Skeletal muscle cell (primary cell): ENCODE measurements at regions not wholly inside any gene's neighbourhood (a gene's known extent, or its start where the extent isn't known, plus 50 kb on each side); places are given as distances from the start of the nearest gene placed in this dataset.

Experiments
- DNase-seq: peaks from one replicate; pipeline ENCODE4 v3.0.0-alpha.2; 2010; ENCODE audit warnings: low read depth
- H3K4me3 ChIP-seq: 2 replicates; pipeline ENCODE4 v1.5.1; 2011; ENCODE audit warnings: low read depth, mild to moderate bottlenecking, control low read depth, low read length, moderate library complexity

DNA sequence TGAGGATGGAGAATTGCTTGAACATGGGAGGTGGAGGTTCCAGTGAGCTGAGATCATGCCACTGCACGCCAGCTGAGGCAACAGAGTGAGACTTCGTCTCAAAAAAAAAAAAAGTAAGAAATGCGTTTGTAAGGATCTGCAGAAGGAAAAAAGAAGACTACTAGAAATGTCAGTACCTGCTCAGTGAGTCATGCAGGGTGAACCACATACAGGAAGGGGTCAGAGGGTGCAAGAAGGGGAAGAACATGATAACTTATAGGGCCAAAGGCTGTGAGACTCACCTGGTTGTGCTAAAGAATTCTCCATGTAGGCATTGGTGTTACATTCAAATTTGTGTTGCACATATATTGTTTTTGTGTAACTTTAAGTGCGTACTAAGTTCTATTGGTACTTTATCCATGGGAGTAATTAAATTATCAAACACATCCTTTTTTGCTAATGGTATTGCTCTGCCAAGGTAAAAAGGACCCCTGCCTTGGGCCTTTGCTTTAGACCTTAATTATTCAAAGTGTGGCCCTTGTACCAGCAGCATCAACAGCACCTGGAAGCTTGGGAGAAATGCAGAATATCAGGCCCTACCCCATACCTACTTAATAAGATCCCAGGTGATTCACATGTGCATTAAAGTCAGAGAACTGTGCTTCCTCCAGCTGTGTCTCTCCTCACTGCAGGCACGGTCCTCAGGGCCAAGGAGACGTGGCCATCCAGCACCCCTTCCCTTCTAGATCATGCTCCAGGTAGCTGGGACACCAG lies 96.4 kb upstream of the PPP2R5A start:
- H3K4me3 ChIP-seq: no peak overlapping the region
- no peak for DNase-seq

DNA sequence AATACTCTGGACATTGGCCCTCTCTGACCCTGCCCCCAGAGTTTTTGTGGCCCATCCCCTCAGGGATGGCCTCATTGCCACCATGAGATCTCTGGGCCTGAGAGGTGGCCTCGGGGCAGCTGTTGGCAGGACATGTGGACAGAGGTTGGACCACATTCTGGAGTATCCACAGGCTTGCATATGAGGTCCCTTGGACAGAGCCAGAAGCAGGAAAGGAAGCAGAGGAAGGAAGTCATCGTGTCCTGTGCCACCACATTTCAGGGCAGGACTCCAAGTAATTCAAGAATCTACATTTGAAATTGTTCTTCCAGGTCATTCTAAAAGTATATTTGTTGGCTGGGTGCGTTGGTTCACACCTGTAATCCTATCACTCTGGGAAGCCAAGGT lies 95.9 kb upstream of the PPP2R5A start:
- no peak for DNase-seq
- no peak overlapping the region for H3K4me3 ChIP-seq

GRCh38 chr1:212190169-212190568 lies 95.0 kb upstream of the PPP2R5A start:
- no peak for DNase-seq
- no peak overlapping the region for H3K4me3 ChIP-seq

DNA sequence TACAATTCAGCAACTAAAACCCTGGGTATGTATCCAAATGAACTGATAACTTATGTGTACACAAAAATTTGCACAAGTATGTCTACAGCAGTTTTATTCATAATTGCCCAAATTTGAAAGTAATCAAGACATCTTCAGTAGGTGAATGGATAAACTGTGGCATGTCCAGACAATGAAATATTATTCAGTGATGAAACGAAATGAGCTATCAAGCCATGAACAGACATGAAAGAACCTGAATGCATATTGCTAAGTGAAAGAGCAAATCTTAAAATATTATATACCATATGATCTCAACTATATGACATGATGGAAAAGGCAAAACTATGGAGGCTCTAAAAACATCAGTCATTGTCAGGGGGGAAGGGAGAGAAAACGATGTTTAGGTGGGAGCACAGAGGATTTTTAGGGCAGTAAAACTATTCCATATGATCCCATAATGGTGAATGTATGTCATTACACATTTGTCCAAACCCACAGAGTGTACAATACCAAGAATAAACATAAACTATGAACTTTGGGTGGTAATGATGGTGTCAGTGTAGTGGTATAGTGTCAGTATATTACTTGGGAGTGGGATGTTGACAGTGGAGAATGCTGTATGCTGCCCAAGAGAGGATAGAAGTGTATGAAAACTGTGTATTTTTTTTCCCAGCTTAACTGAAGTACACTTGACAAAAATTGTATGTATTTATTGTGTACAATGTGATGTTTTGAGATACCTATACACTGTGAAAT lies 92.8 kb upstream of the PPP2R5A start:
- H3K4me3 ChIP-seq: no peak overlapping the region
- no peak for DNase-seq

DNA sequence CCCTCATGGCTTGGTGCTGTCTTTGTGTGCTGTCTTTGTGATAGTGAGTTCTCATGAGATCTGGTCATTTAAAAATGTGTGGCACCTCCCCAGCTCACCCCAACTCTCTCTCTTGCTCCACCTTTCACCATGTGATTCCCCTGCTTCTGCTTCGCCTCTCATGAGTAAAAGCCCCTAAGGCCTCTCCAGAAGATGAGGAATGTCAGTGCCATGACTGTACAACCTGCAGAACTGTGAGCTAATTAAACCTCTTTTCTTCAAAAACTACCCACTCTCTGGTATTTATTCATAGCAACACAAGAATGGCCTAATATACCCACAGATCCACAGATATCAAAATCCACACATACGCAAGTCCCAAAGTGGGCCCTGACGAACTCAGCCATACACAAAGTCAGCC lies 88.9 kb upstream of the PPP2R5A start:
- DNase-seq: no peak
- H3K4me3 ChIP-seq: no peak overlapping the region

- no peak overlapping the region for H3K4me3 ChIP-seq
- DNase-seq: no peak
Observed at GRCh38 chr1:212201461-212201860, 83.7 kb upstream of the PPP2R5A start.

DNA sequence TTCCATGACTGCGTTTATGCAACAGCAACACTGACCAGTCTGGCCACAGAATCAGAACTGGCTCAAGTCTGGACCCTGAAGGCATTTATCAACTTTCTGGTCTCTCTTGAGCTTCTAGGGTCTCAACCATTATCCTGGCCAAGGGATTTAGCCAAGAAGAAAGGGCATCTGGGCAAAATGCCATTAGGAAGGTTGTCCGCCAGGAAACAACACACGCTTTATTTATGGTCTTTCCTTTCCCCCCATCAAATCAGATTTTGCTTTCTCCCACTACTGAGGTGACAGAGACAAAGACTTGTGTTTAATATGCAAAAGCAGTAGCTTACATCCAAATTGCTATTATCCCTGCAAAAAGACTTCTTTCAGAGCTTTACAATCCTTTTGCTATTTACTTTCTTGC lies 81.6 kb upstream of the PPP2R5A start:
- no peak overlapping the region for H3K4me3 ChIP-seq
- DNase-seq: no peak

GRCh38 chr1:212205006-212205405 lies 80.2 kb upstream of the PPP2R5A start:
- no peak overlapping the region for H3K4me3 ChIP-seq
- DNase-seq: no peak

GRCh38 chr1:212205843-212206242 lies 79.4 kb upstream of the PPP2R5A start:
- H3K4me3 ChIP-seq: no peak overlapping the region
- DNase-seq: no peak

DNA sequence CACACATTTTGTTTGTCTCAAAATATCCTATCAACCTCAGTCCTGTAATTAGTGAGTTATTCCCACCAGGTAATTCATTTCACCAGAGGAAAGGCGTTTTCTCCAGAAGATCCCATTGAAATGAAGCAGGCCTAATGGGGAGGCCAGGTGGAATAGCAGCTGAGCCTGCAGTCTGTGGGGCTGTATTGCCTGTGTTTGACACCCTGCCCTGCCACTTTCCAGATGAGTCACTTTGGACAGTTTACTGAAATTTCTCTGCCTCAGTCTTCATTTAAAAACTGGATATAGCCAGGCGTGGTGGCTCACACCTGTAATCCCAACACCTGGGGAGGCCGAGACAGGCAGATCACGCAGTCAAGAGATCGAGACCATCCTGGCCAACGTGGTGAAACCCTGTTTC lies 78.1 kb upstream of the PPP2R5A start:
- no peak for DNase-seq
- no peak overlapping the region for H3K4me3 ChIP-seq

DNA sequence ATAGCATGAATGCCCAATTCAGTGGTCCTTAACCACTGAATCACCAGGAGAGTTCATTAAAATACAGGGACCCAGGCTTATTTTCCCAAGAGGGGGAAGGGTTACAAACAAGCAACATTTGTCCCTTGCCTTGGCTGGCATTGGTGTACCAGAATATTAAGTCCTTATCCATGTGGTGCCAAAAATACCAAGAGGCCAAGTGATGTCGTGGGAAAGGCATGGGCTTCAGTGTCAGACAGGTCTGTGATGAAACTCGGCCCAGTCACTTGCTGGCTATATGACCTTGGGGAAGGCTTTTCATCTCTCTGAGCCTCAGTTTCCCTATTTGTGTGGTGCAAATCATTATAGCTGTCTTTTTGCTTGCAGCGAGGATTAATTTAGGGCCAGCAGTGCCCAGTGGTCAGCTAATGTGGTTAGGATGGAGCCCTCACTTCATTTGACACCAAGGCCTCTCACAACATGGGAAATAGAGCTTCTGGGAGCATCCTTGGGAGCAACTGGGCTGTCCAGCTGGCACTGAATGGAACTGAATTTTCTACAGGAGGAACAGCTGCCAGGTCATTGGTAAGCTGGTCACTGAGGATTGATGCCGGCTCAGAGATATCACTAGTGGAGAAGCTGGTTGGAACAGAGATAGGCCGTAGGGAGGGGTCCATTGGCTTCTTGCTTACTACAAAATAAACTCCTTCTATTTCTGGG lies 77.2 kb upstream of the PPP2R5A start:
- no peak for DNase-seq
- H3K4me3 ChIP-seq: no peak overlapping the region

DNA sequence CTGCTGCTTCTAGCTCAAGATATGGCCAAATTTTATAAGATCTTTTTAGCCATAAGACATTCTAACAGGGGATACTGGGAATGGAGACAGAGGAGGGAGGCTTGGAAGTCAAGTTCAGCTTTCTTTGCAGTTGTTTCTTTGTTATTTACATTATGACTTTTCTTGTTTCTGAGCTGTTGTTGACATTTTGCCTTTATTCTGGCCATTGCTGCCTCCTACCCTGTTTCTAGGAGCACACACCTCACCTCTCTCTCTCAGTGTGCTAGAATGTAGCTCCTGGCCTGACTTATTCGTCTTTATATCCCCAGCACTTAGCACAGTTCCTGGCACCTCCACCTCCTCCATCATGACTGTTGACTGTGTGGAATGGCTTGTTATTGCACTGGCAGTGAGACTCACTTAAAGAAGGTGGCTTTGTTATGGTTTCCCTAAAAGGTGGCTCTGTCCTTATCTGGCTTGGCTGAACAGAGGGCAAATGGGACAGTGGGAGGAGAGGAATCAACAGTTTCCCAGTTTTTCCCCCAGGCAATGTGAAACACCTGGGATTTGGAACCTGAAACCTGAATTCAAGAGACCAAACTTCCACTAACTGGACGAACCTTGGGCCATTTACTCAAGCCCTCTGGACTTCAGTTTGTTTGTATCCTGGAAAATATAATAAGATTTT lies 76.1 kb upstream of the PPP2R5A start:
- H3K4me3 ChIP-seq: no peak overlapping the region

DNA sequence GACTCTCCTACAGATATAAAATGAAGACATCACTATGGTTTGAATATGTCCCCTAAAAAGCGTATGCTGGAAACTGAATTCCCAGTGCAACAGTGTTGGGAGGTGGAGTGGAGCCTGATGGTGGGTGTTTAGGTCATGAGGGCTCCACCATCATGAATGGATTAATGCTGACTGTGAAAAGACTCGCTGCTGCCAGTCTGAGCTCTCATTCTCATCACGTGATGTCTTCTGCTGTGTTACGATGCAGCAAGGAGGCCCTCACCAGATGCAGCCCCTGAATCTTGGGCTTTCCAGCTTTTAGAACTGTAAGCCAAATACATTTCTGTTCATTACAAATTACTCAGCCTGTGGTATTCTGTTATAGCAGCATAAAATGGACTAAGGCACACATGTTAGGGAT lies 73.8 kb upstream of the PPP2R5A start:
- DNase-seq: no peak
- no peak overlapping the region for H3K4me3 ChIP-seq

More for the DNA sequence above, 76.1 kb upstream of the PPP2R5A start:
- DNase-seq: no peak

DNA sequence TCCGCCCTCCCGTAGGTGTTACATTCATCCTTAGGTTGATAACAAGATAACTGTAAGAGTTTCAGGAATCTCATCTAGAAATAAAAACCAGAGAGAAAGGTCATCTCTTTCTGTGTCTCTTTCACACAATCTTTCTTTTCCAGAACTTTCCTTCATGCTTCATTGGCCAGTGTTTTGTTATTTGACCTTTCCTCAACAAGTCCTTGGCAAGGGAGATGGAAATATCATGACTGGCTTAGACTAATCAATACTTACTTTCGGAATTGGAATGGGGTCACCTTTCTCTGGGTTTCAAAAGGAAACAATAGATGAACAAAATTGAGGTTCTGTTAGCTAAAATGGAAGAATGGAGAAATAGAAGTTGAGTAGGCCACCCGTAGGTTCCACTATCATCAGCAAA lies 72.9 kb upstream of the PPP2R5A start:
- no peak overlapping the region for H3K4me3 ChIP-seq
- no peak for DNase-seq

GRCh38 chr1:212212906-212213305 lies 72.3 kb upstream of the PPP2R5A start:
- no peak overlapping the region for H3K4me3 ChIP-seq
- DNase-seq: peak; percentile 52

DNA sequence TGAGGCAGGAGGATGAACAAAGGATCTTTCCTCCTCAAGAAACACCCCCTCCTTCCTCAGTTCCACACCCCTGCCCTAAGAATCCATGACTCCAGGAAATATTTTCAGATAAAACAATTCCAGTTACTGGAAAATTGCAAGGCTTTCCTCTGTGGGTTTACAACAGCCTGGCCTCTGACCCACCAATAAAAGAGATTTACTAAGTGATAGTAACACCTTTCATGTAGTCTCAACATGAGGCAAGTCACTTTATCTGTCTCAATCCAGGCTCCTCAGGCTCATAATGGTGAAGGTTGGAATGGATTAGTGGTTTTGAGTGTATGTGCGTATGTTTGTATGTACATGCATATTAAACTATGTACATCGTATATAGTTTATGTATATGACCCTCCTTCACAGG lies 71.4 kb upstream of the PPP2R5A start:
- no peak for DNase-seq
- H3K4me3 ChIP-seq: no peak overlapping the region

DNA sequence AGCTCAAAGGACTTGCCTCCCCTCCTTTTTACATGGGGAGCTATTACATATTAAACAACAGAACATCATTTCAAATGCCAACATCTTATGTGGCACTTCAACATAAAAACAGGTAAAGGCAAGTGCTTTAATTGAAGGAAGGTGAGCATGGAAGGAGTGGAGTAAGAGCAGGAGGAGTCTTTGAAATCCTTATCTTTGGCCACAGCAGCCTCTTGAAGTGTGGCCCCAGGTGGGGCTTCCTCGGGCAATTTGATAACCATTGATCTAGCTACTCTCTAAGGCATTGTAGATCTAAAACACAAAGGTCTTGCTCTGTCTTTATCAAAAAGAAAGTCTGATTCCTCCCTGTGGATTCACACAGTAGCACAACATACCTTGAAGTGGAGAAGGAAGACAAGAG lies 70.9 kb upstream of the PPP2R5A start:
- DNase-seq: no peak
- no peak overlapping the region for H3K4me3 ChIP-seq

DNA sequence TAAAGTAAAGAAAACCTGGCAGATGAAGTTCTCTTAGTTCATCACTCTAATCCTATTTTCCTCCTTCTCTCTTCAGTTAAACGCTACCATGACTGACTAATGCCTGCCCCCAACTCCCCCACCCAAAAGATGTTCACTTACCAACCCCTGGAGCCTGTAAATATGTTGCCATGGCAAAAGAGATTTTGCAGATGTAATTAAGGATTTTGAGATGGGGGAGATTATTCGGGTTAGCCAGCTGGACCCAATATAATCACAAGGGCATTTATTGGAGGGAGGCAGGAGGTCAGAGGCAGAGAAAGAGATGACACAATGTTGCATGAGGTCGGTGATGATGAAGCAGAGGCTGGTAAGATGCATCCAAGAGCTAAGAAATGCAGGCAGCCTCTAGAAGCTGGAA lies 69.3 kb upstream of the PPP2R5A start:
- no peak for DNase-seq
- no peak overlapping the region for H3K4me3 ChIP-seq

DNA sequence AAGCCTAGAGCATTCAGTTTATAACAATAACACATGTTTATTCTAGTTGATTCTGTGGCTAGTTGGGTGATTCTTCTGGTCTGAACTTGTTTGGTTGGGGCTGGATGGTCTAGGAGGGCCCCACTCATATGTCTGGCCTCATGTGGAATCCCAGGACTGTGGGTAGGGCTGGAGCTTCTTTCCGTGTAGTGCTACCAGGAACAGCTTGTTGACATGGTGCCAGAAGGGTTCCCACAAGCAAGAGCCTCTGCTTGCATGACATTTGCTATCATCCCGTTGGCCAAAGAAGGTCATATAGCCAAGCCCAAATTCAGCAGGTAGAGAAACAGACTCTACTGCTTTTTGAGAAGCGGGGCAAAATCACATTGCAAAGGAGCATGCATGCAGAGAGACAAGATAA lies 67.6 kb upstream of the PPP2R5A start:
- DNase-seq: no peak
- no peak overlapping the region for H3K4me3 ChIP-seq

DNA sequence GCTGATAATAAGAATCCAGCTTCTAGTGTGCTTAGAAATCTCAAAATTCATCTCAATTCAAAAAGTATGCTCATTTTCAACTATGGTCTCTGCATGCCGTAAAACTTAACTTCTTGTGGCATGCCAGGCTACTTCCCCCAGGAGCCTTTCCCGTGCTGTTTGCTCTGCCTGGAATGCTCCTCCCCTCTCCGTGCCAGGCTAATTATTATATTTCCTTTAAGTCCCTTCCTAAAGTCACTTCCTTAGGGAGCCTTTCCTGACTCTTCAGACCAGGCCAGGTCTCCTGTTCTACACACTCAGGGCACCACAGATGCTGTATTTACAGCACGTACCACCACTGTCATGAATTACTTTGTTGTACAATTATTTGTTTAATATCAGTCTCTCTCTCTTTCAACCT lies 67.1 kb upstream of the PPP2R5A start:
- no peak for DNase-seq
- no peak overlapping the region for H3K4me3 ChIP-seq
